Gastrocnemius medialis (tissue), 4 donors: ENCODE measurements at regions not wholly inside any gene's neighbourhood (a gene's known extent, or its start where the extent isn't known, plus 50 kb on each side); places are given as distances from the start of the nearest gene placed in this dataset.

ENCODE experiments used
- POLR2A ChIP-seq, 2 donors: fragments of 450-650 bp; IDR thresholded peaks; one replicate each; pipeline ENCODE4 v1.6.1; 2017; ENCODE audit warnings: antibody characterized with exemption in 2 of 2, mild to moderate bottlenecking in 2 of 2, moderate library complexity in 2 of 2
- TF ChIP-seq, protein P1 (sequence below), 5 experiments: fragments of 450-650 bp in 3 of 5; fragments of 200-600 bp in 2 of 5; sonication (generic) in 2 of 5; IDR thresholded peaks in 4 of 5; conservative IDR thresholded peaks in 1 of 5; 1 replicate in 4 of 5; 2 replicates in 1 of 5; pipeline ENCODE4 v1.5.1; 2016 to 2019; ENCODE audit warnings: antibody characterized with exemption in 5 of 5, mild to moderate bottlenecking in 3 of 5, moderate library complexity in 3 of 5

GRCh38 chr18:25496544-25496943 lies 144.6 kb upstream of the ZNF521 start:
- TF ChIP-seq, protein P1, sequence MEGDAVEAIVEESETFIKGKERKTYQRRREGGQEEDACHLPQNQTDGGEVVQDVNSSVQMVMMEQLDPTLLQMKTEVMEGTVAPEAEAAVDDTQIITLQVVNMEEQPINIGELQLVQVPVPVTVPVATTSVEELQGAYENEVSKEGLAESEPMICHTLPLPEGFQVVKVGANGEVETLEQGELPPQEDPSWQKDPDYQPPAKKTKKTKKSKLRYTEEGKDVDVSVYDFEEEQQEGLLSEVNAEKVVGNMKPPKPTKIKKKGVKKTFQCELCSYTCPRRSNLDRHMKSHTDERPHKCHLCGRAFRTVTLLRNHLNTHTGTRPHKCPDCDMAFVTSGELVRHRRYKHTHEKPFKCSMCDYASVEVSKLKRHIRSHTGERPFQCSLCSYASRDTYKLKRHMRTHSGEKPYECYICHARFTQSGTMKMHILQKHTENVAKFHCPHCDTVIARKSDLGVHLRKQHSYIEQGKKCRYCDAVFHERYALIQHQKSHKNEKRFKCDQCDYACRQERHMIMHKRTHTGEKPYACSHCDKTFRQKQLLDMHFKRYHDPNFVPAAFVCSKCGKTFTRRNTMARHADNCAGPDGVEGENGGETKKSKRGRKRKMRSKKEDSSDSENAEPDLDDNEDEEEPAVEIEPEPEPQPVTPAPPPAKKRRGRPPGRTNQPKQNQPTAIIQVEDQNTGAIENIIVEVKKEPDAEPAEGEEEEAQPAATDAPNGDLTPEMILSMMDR (IDR thresholded peaks at IDR 0.05 in 4 of 5, conservative IDR thresholded peaks at IDR 0.05 in 1 of 5), result no peak
- no peak for TF ChIP-seq POLR2A (IDR thresholded peaks at IDR 0.05)
